Activated CD4-positive, alpha-beta T cell treated with anti-CD3 and anti-CD28 coated beads for 36 hours (primary cell): ENCODE measurements at regions not wholly inside any gene's neighbourhood (a gene's known extent, or its start where the extent isn't known, plus 50 kb on each side); places are given as distances from the start of the nearest gene placed in this dataset.

ENCODE experiments used
- ATAC-seq: fragments of 200-7000 bp; cut with Tn5 transposase; one replicate; pipeline ENCODE4 v1.10.0; 2021; ENCODE audit warnings: mild to moderate bottlenecking, moderate library complexity
- CTCF ChIA-PET: fragments of 350-600 bp; sonication (Branson Sonifier 250); formaldehyde crosslinking; loops from one replicate; lab custom pipeline; 2021; ENCODE audit warnings: antibody characterized with exemption; lab: Charles Lee
- POLR2A ChIA-PET: fragments of 350-600 bp; sonication (Branson Sonifier 250); formaldehyde crosslinking; loops from one replicate; lab custom pipeline; 2021; ENCODE audit warnings: antibody characterized with exemption, inconsistent platforms; lab: Charles Lee
- DNase-seq: peaks from one replicate; pipeline ENCODE4 v3.0.0-alpha.2; 2020
- H3K27ac Mint-ChIP-seq: one replicate; pipeline ENCODE4 v1.8.0; 2021; ENCODE audit warnings: mixed read lengths
- H3K27me3 Mint-ChIP-seq: one replicate; pipeline ENCODE4 v1.8.0; 2021; ENCODE audit warnings: mixed read lengths
- H3K36me3 Mint-ChIP-seq: one replicate; pipeline ENCODE4 v1.8.0; 2021; ENCODE audit warnings: low read depth, mixed read lengths
- H3K4me1 Mint-ChIP-seq: one replicate; pipeline ENCODE4 v1.8.0; 2021; ENCODE audit warnings: mixed read lengths
- H3K4me3 Mint-ChIP-seq: one replicate; pipeline ENCODE4 v1.8.0; 2021; ENCODE audit warnings: mild to moderate bottlenecking, moderate library complexity, mixed read lengths
- H3K9me3 Mint-ChIP-seq: one replicate; pipeline ENCODE4 v1.8.0; 2021; ENCODE audit warnings: low read depth, mixed read lengths
- intact Hi-C, 2 experiments: fragments of 100-400 bp; cut with DNase I in 1 of 2; cut with micrococcal nuclease in 1 of 2; formaldehyde crosslinking; loops; one replicate each; pipeline versions ENCODE4 v1.14.2 to v1.15.1; 2022 to 2024; cut with DNase I, micrococcal nuclease

DNA sequence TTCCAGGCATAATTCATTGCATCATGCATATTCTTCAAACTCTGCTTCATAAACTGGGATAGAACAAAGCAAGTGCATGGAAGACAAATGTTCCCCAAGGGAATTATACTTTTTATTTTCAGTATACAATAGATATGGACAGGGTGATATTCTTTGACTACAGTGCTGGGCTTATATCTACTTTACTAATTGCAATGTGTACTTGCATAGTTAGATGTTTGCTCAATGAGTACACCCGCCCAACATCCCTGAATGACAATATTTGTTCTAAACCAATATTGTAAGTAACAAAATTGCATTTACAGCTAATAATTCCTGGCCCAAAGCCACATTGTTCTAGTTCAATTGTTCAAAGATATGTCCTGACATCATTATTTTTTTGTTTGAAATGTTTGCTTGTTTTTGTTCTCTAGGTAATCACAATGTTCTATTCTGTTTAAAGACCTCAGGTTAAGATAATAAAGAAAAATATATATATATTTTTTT, 171.4 kb downstream of the PTN start:
- no peak for DNase-seq
- ChIA-PET POLR2A (no interaction called here), CTCF (no interaction called here)
- Mint-ChIP-seq H3K27me3 (no peaks in the 10 kb centered on the region), H3K27ac (no peak overlapping the region), H3K36me3 (no peaks in the 10 kb centered on the region), H3K4me1 (no peaks in the 10 kb centered on the region), H3K4me3 (no peak overlapping the region), H3K9me3 (peaks cover 7% of the 10 kb centered on the region)
- ATAC-seq, result no peak
- intact Hi-C loops, result no loop called here

DNA sequence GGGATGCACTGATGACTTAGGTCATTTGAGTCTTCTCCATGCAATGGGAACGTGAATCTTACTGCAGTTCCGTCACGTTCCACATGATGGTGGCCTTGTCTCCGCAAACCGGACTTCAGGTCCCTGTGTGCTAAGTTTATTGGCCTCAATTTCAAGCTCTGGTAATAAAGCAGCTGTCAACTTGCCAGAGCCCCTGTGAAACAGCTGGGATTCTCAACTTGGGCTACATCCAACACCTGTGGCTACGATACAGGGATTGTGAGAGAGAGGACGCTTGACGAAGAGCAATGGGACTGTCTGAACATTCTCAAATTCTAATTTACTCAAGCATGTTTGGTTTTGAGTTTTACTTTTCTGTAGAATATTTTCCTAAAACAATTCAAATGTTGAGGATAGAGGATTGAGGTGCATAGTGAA, 174.2 kb downstream of the PTN start:
- H3K4me3 Mint-ChIP-seq, result no peak overlapping the region
- no peaks in the 10 kb centered on the region for H3K27me3 Mint-ChIP-seq
- H3K9me3 Mint-ChIP-seq, result peaks cover 3% of the 10 kb centered on the region
- CTCF ChIA-PET, result no interaction called here
- intact Hi-C loops, result no loop called here
- ATAC-seq (no peak), DNase-seq (no peak)
- POLR2A ChIA-PET, result no interaction called here
- H3K27ac Mint-ChIP-seq, result no peak overlapping the region
- H3K36me3 Mint-ChIP-seq, result no peaks in the 10 kb centered on the region
- no peaks in the 10 kb centered on the region for H3K4me1 Mint-ChIP-seq

GRCh38 chr7:137167609-137168008, 175.9 kb downstream of the PTN start:
- H3K4me1 Mint-ChIP-seq, result no peaks in the 10 kb centered on the region
- no peak for DNase-seq
- ChIA-PET CTCF (no interaction called here), POLR2A (no interaction called here)
- no peaks in the 10 kb centered on the region for H3K36me3 Mint-ChIP-seq
- H3K27me3 Mint-ChIP-seq, result no peaks in the 10 kb centered on the region
- H3K27ac Mint-ChIP-seq, result no peak overlapping the region
- intact Hi-C loops, result no loop called here
- no peak for ATAC-seq
- no peak overlapping the region for H3K4me3 Mint-ChIP-seq
- H3K9me3 Mint-ChIP-seq, result peaks cover 3% of the 10 kb centered on the region

DNA sequence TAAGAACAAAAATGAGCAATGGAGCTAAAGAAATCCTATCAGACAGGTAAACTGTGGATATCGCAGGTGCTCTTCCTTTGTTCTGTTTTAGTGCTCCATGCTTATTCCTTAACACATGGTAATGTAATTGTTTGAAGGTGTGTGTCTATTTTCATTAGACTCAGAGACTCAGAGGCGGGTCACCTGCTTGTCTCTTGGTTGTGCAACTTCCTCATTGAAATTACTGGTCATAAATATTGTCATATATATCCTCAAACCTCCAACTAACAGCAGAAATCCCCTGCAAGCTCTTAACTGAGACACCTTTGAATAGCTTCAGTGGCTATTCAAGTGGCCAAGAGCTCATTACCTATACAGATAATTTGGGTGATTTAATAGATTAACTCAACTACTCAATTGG, 177.2 kb downstream of the PTN start:
- H3K27ac Mint-ChIP-seq, result no peak overlapping the region
- H3K36me3 Mint-ChIP-seq, result no peaks in the 10 kb centered on the region
- no peaks in the 10 kb centered on the region for H3K4me1 Mint-ChIP-seq
- H3K4me3 Mint-ChIP-seq, result no peak overlapping the region
- ATAC-seq, result no peak
- H3K27me3 Mint-ChIP-seq, result no peaks in the 10 kb centered on the region
- intact Hi-C loops, result no loop called here
- no peak for DNase-seq
- ChIA-PET POLR2A (no interaction called here), CTCF (no interaction called here)
- peaks cover 7% of the 10 kb centered on the region for H3K9me3 Mint-ChIP-seq

DNA sequence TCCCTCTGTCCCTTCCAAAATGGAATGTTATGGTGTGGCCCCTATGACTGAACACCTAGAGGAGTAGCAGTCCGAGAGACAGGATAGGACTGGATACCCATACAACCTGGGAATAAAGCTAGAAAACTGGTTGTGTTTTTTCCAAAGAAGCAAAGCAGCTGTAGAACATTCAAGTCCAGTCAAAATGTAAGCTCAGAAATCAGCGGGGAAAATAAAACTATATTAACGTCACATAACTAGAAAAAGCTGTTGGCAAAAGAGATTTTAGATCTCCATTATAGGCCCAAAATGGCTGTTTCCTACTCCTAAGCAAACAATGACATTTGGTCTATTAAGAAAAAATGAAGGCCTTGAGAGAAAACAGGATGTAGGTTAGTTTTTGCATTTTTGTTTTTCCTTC, 177.7 kb downstream of the PTN start:
- ATAC-seq, result no peak
- ChIA-PET POLR2A (no interaction called here), CTCF (no interaction called here)
- H3K27ac Mint-ChIP-seq, result no peak overlapping the region
- H3K36me3 Mint-ChIP-seq, result no peaks in the 10 kb centered on the region
- no peak for DNase-seq
- H3K4me1 Mint-ChIP-seq, result no peaks in the 10 kb centered on the region
- H3K4me3 Mint-ChIP-seq, result no peak overlapping the region
- H3K9me3 Mint-ChIP-seq, result peaks cover 7% of the 10 kb centered on the region
- intact Hi-C loops, result no loop called here
- no peaks in the 10 kb centered on the region for H3K27me3 Mint-ChIP-seq

GRCh38 chr7:137165241-137165640, 178.3 kb downstream of the PTN start:
- no peak overlapping the region for H3K27ac Mint-ChIP-seq
- H3K4me1 Mint-ChIP-seq, result no peaks in the 10 kb centered on the region
- H3K27me3 Mint-ChIP-seq, result no peaks in the 10 kb centered on the region
- intact Hi-C loops, result no loop called here
- ChIA-PET POLR2A (no interaction called here), CTCF (no interaction called here)
- no peak overlapping the region for H3K4me3 Mint-ChIP-seq
- no peaks in the 10 kb centered on the region for H3K36me3 Mint-ChIP-seq
- ATAC-seq (no peak), DNase-seq (no peak)
- H3K9me3 Mint-ChIP-seq, result peaks cover 7% of the 10 kb centered on the region

DNA sequence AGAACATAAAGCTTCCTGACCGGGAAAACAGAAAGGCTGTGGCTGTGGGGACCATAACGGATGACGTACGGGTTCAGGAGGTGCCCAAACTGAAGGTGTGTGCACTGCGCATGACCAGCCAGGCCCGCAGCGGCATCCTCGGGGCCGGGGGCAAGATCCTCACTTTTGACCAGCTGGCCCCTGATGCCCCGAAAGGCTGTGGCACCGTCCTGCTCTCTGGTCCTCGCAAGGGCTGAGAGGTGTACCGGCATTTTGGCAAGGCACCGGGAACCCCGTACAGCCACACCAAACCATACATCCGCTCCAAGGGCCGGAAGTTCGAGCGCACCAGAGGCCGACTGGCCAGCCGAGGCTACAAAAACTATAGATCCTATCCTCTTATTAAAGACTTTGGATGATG, 179.3 kb downstream of the PTN start:
- DNase-seq, result no peak
- ChIA-PET POLR2A (no interaction called here), CTCF (no interaction called here)
- no peaks in the 10 kb centered on the region for H3K4me1 Mint-ChIP-seq
- H3K9me3 Mint-ChIP-seq, result peaks cover 7% of the 10 kb centered on the region
- no peak overlapping the region for H3K27ac Mint-ChIP-seq
- intact Hi-C loops, result no loop called here
- no peak overlapping the region for H3K4me3 Mint-ChIP-seq
- no peak for ATAC-seq
- no peaks in the 10 kb centered on the region for H3K27me3 Mint-ChIP-seq
- no peaks in the 10 kb centered on the region for H3K36me3 Mint-ChIP-seq

- no peak overlapping the region for H3K4me3 Mint-ChIP-seq
- intact Hi-C loops, result no loop called here
- H3K27me3 Mint-ChIP-seq, result no peaks in the 10 kb centered on the region
- H3K4me1 Mint-ChIP-seq, result no peaks in the 10 kb centered on the region
- POLR2A ChIA-PET, result no interaction called here
- ATAC-seq, result no peak
- no peak overlapping the region for H3K27ac Mint-ChIP-seq
- CTCF ChIA-PET, result no interaction called here
- DNase-seq, result no peak
- H3K36me3 Mint-ChIP-seq, result no peaks in the 10 kb centered on the region
- H3K9me3 Mint-ChIP-seq, result peaks cover 9% of the 10 kb centered on the region
Measured at GRCh38 chr7:137160236-137160635, 183.3 kb downstream of the PTN start.

GRCh38 chr7:137157256-137157655, 186.3 kb downstream of the PTN start:
- ATAC-seq (no peak), DNase-seq (no peak)
- no peaks in the 10 kb centered on the region for H3K4me1 Mint-ChIP-seq
- no peaks in the 10 kb centered on the region for H3K27me3 Mint-ChIP-seq
- no peak overlapping the region for H3K27ac Mint-ChIP-seq
- H3K4me3 Mint-ChIP-seq, result no peak overlapping the region
- ChIA-PET CTCF (no interaction called here), POLR2A (no interaction called here)
- no peaks in the 10 kb centered on the region for H3K36me3 Mint-ChIP-seq
- intact Hi-C loops, result no loop called here
- peaks cover 3% of the 10 kb centered on the region for H3K9me3 Mint-ChIP-seq

- no peak for ATAC-seq
- Mint-ChIP-seq H3K27me3 (no peaks in the 10 kb centered on the region), H3K9me3 (peaks cover 3% of the 10 kb centered on the region), H3K27ac (no peak overlapping the region), H3K4me3 (no peak overlapping the region), H3K4me1 (no peaks in the 10 kb centered on the region), H3K36me3 (no peaks in the 10 kb centered on the region)
- ChIA-PET POLR2A (no interaction called here), CTCF (no interaction called here)
- no peak for DNase-seq
- intact Hi-C loops, result no loop called here
Measured at GRCh38 chr7:137151690-137152052, 191.9 kb downstream of the PTN start.

- H3K9me3 Mint-ChIP-seq, result peaks cover 3% of the 10 kb centered on the region
Measured at GRCh38 chr7:137151041-137151689, 192.4 kb downstream of the PTN start.

DNA sequence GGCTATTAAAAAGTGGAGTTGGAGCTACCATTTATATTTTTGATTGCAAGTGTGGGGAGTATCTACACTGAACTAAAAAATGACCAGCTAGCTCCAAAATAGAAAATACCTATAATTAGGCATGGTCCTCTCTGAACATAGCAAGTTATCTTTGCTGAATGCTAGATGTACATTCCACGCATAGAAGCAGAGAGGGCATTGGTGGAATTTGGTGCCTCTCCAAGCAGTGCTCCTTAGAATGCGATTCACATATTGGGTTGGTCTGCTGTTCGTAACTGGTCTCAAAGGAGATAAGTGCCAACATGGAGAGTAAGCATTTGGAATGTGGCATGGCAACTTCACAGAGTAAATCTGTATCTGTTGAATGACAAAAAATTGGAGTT, 196.2 kb downstream of the PTN start:
- H3K4me1 Mint-ChIP-seq, result no peaks in the 10 kb centered on the region
- H3K4me3 Mint-ChIP-seq, result no peak overlapping the region
- intact Hi-C loops, result no loop called here
- peaks cover 7% of the 10 kb centered on the region for H3K9me3 Mint-ChIP-seq
- no peaks in the 10 kb centered on the region for H3K36me3 Mint-ChIP-seq
- DNase-seq (no peak), ATAC-seq (no peak)
- no peaks in the 10 kb centered on the region for H3K27me3 Mint-ChIP-seq
- POLR2A ChIA-PET, result no interaction called here
- CTCF ChIA-PET, result no interaction called here
- H3K27ac Mint-ChIP-seq, result no peak overlapping the region

More at GRCh38 chr7:137151041-137151689, 192.4 kb downstream of the PTN start:
- intact Hi-C loops, result no loop called here
- ChIA-PET CTCF (no interaction called here), POLR2A (no interaction called here)
- DNase-seq, result no peak
- no peaks in the 10 kb centered on the region for H3K27me3 Mint-ChIP-seq
- ATAC-seq, result no peak
- H3K4me1 Mint-ChIP-seq, result no peaks in the 10 kb centered on the region
- H3K27ac Mint-ChIP-seq, result no peak overlapping the region
- H3K36me3 Mint-ChIP-seq, result no peaks in the 10 kb centered on the region
- no peak overlapping the region for H3K4me3 Mint-ChIP-seq
